ENCODE measurements at regions not wholly inside any gene's neighbourhood (a gene's known extent, or its start where the extent isn't known, plus 50 kb on each side); places are given as distances from the start of the nearest gene placed in this dataset.

DNA sequence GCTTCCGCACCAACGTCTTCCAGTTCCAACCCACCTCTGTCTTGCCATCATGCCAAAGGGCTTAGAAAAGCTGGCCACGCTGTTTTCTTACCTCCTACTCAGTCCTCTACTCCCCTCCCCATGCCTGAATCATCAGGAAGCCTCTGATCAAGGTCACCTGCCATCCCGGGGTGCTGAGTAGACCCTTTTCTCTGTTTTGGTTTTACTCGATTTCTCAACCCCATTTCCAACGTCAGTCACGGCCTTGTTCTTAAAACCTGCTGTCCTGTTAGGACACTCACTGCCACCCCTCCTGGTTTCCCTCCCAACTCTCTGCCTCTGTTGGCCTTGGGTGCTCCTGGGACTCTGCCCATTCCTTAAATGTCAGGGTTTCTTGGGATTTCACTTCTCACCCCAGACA is 350.1 kb downstream of the FOXO1 start:
- no TSS peak for BruUV-seq (replicated peaks)
- ChIA-PET POLR2A (no interaction called here), CTCF (ENCODE audit: unreplicated experiment) (no interaction called here)
- no peaks in the 10 kb centered on the region for H4K20me1 ChIP-seq (ENCODE audit: insufficient read depth, low read length)
- H3K9me2 ChIP-seq (ENCODE audit: insufficient read depth, low read length), result no peaks in the 10 kb centered on the region
- no peak overlapping the region for H3K4me2 ChIP-seq (ENCODE audit: low read length)
- DNase-seq (ENCODE audit: low spot score), result no peak
- no peak overlapping the region for H3K27ac ChIP-seq (ENCODE audit: low read depth, low read length, poor library complexity, severe bottlenecking)
- TF ChIP-seq, protein P1, sequence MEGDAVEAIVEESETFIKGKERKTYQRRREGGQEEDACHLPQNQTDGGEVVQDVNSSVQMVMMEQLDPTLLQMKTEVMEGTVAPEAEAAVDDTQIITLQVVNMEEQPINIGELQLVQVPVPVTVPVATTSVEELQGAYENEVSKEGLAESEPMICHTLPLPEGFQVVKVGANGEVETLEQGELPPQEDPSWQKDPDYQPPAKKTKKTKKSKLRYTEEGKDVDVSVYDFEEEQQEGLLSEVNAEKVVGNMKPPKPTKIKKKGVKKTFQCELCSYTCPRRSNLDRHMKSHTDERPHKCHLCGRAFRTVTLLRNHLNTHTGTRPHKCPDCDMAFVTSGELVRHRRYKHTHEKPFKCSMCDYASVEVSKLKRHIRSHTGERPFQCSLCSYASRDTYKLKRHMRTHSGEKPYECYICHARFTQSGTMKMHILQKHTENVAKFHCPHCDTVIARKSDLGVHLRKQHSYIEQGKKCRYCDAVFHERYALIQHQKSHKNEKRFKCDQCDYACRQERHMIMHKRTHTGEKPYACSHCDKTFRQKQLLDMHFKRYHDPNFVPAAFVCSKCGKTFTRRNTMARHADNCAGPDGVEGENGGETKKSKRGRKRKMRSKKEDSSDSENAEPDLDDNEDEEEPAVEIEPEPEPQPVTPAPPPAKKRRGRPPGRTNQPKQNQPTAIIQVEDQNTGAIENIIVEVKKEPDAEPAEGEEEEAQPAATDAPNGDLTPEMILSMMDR (conservative IDR thresholded peaks at IDR 0.05; ENCODE audit: low read length), result no peak
- peaks cover 28% of the 10 kb centered on the region for H3K4me1 ChIP-seq (ENCODE audit: insufficient read depth, low read length, poor library complexity, severe bottlenecking)
- no peaks in the 10 kb centered on the region for H3K9me3 ChIP-seq (ENCODE audit: low read length)
- intact Hi-C loops (cut with micrococcal nuclease; ENCODE audit: unreplicated experiment), result no loop called here
- H3K79me2 ChIP-seq (ENCODE audit: insufficient read depth, low read depth, low read length), result no peaks in the 10 kb centered on the region
- no peaks in the 10 kb centered on the region for H3K36me3 ChIP-seq (ENCODE audit: insufficient read depth, low read length)
- no peak overlapping the region for H3K4me3 ChIP-seq (ENCODE audit: low read depth, low read length, poor library complexity, severe bottlenecking)
- no peak overlapping the region for H2AFZ ChIP-seq (ENCODE audit: low read length)

DNA sequence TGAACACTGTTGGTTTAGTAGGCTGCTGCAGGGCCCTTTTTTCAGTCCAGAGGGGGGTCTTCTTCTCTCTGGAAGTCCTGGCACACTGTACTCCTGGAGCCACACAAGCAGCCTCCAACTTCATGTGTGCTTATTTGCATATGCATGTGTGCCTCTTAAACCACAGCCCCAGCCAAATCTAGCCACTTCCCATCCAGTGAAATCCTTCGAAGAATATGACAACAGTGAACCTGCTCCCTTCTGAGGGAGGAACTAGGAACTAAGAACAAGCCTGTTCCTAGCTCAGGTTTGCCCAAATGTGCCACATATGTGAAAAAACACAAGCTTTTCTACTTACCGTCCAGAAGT is 348.5 kb downstream of the FOXO1 start:
- intact Hi-C loops (cut with micrococcal nuclease; ENCODE audit: unreplicated experiment), result no loop called here
- DNase-seq (ENCODE audit: low spot score), result peak; percentile 26
- H2AFZ ChIP-seq (ENCODE audit: low read length), result no peak overlapping the region
- ChIA-PET CTCF (ENCODE audit: unreplicated experiment) (no interaction called here), POLR2A (interaction anchor here (0.5 to 0.9 kb wide), 3 partner anchors 9 to 291 kb away, joined by 3 read pairs; no protein-coding TSS in a partner anchor)
- peak overlapping the region; percentile 13 for H3K4me2 ChIP-seq (ENCODE audit: low read length)
- no TSS peak for BruUV-seq (replicated peaks)
- no peak overlapping the region for H3K4me3 ChIP-seq (ENCODE audit: low read depth, low read length, poor library complexity, severe bottlenecking)
- H3K36me3 ChIP-seq (ENCODE audit: insufficient read depth, low read length), result no peaks in the 10 kb centered on the region
- TF ChIP-seq EZH2phosphoT487 (IDR thresholded peaks at IDR 0.05; ENCODE audit: borderline replicate concordance, low read depth, low read length), result no peak
- no peaks in the 10 kb centered on the region for H3K79me2 ChIP-seq (ENCODE audit: insufficient read depth, low read depth, low read length)
- peaks cover 28% of the 10 kb centered on the region for H3K4me1 ChIP-seq (ENCODE audit: insufficient read depth, low read length, poor library complexity, severe bottlenecking)
- no peaks in the 10 kb centered on the region for H3K9me3 ChIP-seq (ENCODE audit: low read length)
- H3K27ac ChIP-seq (ENCODE audit: low read depth, low read length, poor library complexity, severe bottlenecking), result no peak overlapping the region
- no peaks in the 10 kb centered on the region for H4K20me1 ChIP-seq (ENCODE audit: insufficient read depth, low read length)
- no peaks in the 10 kb centered on the region for H3K9me2 ChIP-seq (ENCODE audit: insufficient read depth, low read length)

GRCh38 chr13:40318366-40318765 is 348.1 kb downstream of the FOXO1 start:
- CTCF ChIA-PET (ENCODE audit: unreplicated experiment), result no interaction called here
- Histone ChIP-seq H3K9me3 (ENCODE audit: low read length) (no peaks in the 10 kb centered on the region), H3K27ac (ENCODE audit: low read depth, low read length, poor library complexity, severe bottlenecking) (no peak overlapping the region), H3K4me2 (ENCODE audit: low read length) (peak overlapping the region; percentile 13), H3K4me1 (ENCODE audit: insufficient read depth, low read length, poor library complexity, severe bottlenecking) (peaks cover 28% of the 10 kb centered on the region), H3K4me3 (ENCODE audit: low read depth, low read length, poor library complexity, severe bottlenecking) (no peak overlapping the region), H2AFZ (ENCODE audit: low read length) (no peak overlapping the region), H3K79me2 (ENCODE audit: insufficient read depth, low read depth, low read length) (no peaks in the 10 kb centered on the region), H3K36me3 (ENCODE audit: insufficient read depth, low read length) (no peaks in the 10 kb centered on the region), H3K9me2 (ENCODE audit: insufficient read depth, low read length) (no peaks in the 10 kb centered on the region), H4K20me1 (ENCODE audit: insufficient read depth, low read length) (no peaks in the 10 kb centered on the region)
- no TSS peak for BruUV-seq (replicated peaks)
- intact Hi-C loops (cut with micrococcal nuclease; ENCODE audit: unreplicated experiment), result no loop called here
- POLR2A ChIA-PET, result interaction anchor here (0.9 kb wide), 1 partner anchor 10 kb away, joined by 3 read pairs; no protein-coding TSS in a partner anchor
- TF ChIP-seq, protein P1 (conservative IDR thresholded peaks at IDR 0.05; ENCODE audit: low read length), result no peak
- DNase-seq (ENCODE audit: low spot score), result peak; percentile 22
